ENCODE measurements at regions not wholly inside any gene's neighbourhood (a gene's known extent, or its start where the extent isn't known, plus 50 kb on each side); places are given as distances from the start of the nearest gene placed in this dataset.

DNA sequence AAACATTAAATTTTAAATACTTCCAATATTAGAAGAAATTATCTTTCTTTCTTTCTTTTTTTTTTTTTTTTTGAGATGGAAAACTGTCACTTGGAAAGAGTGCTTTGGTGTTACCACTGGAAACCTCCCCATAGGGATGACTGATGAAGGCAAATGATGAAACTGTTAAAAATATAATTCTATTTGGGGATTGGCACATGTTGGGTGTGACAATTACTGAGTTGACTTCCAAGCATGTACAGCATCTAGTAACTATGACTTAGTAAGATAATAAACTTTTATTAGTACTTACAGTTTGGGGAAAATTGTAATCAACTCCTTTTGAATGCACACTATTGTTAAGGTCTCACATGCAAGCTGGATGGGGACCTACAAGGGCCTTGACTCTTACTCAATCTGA is 592.5 kb downstream of the KCTD12 start:
- DNase-seq, result no peak
- Histone ChIP-seq H3K4me2 (ENCODE audit: low read depth, low read length) (no peak overlapping the region), H4K20me1 (ENCODE audit: insufficient read depth, low read length) (no peaks in the 10 kb centered on the region), H3K9me2 (replicated peaks; ENCODE audit: insufficient read depth, low read length) (no peaks in the 10 kb centered on the region), H3K27me3 (replicated peaks; ENCODE audit: insufficient read depth, low read length) (no peaks in the 10 kb centered on the region), H3K27ac (ENCODE audit: low read length) (no peak overlapping the region), H3F3A (ENCODE audit: insufficient read depth, low read length) (no peaks in the 10 kb centered on the region), H3K4me1 (ENCODE audit: low read length) (no peaks in the 10 kb centered on the region), H2AFZ (ENCODE audit: low read length) (no peak overlapping the region), H3K9ac (ENCODE audit: low read length) (no peak overlapping the region), H3K79me2 (ENCODE audit: low read length) (no peaks in the 10 kb centered on the region), H3K4me3 (ENCODE audit: low read length) (no peak overlapping the region), H3K9me3 (replicated peaks; ENCODE audit: insufficient read depth, low read length) (no peaks in the 10 kb centered on the region), H3K36me3 (replicated peaks; ENCODE audit: insufficient read depth, low read length) (no peaks in the 10 kb centered on the region)
- no peak for TF ChIP-seq EZH2phosphoT487 (IDR thresholded peaks at IDR 0.05; ENCODE audit: low read length)
- TF ChIP-seq EZH2 (optimal IDR thresholded peaks at IDR 0.05; ENCODE audit: low read depth, low read length), result no peak
- TF ChIP-seq, protein P1, sequence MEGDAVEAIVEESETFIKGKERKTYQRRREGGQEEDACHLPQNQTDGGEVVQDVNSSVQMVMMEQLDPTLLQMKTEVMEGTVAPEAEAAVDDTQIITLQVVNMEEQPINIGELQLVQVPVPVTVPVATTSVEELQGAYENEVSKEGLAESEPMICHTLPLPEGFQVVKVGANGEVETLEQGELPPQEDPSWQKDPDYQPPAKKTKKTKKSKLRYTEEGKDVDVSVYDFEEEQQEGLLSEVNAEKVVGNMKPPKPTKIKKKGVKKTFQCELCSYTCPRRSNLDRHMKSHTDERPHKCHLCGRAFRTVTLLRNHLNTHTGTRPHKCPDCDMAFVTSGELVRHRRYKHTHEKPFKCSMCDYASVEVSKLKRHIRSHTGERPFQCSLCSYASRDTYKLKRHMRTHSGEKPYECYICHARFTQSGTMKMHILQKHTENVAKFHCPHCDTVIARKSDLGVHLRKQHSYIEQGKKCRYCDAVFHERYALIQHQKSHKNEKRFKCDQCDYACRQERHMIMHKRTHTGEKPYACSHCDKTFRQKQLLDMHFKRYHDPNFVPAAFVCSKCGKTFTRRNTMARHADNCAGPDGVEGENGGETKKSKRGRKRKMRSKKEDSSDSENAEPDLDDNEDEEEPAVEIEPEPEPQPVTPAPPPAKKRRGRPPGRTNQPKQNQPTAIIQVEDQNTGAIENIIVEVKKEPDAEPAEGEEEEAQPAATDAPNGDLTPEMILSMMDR (IDR thresholded peaks at IDR 0.05; ENCODE audit: low read length), result no peak

GRCh38 chr13:76293346-76293745 is 592.9 kb downstream of the KCTD12 start:
- no peaks in the 10 kb centered on the region for H3K36me3 ChIP-seq (replicated peaks; ENCODE audit: insufficient read depth, low read length)
- H3K4me3 ChIP-seq (ENCODE audit: low read length), result no peak overlapping the region
- H3K4me1 ChIP-seq (ENCODE audit: low read length), result no peaks in the 10 kb centered on the region
- TF ChIP-seq, protein P1 (IDR thresholded peaks at IDR 0.05; ENCODE audit: low read length), result no peak
- no peak for TF ChIP-seq EZH2phosphoT487 (IDR thresholded peaks at IDR 0.05; ENCODE audit: low read length)
- no peak for TF ChIP-seq EZH2 (optimal IDR thresholded peaks at IDR 0.05; ENCODE audit: low read depth, low read length)
- no peaks in the 10 kb centered on the region for H3K9me3 ChIP-seq (replicated peaks; ENCODE audit: insufficient read depth, low read length)
- no peak overlapping the region for H3K27ac ChIP-seq (ENCODE audit: low read length)
- no peak overlapping the region for H3K9ac ChIP-seq (ENCODE audit: low read length)
- H3K4me2 ChIP-seq (ENCODE audit: low read depth, low read length), result no peak overlapping the region
- H3K79me2 ChIP-seq (ENCODE audit: low read length), result no peaks in the 10 kb centered on the region
- H4K20me1 ChIP-seq (ENCODE audit: insufficient read depth, low read length), result no peaks in the 10 kb centered on the region
- H2AFZ ChIP-seq (ENCODE audit: low read length), result no peak overlapping the region
- no peaks in the 10 kb centered on the region for H3K9me2 ChIP-seq (replicated peaks; ENCODE audit: insufficient read depth, low read length)
- H3K27me3 ChIP-seq (replicated peaks; ENCODE audit: insufficient read depth, low read length), result no peaks in the 10 kb centered on the region
- DNase-seq, result no peak
- no peaks in the 10 kb centered on the region for H3F3A ChIP-seq (ENCODE audit: insufficient read depth, low read length)

DNA sequence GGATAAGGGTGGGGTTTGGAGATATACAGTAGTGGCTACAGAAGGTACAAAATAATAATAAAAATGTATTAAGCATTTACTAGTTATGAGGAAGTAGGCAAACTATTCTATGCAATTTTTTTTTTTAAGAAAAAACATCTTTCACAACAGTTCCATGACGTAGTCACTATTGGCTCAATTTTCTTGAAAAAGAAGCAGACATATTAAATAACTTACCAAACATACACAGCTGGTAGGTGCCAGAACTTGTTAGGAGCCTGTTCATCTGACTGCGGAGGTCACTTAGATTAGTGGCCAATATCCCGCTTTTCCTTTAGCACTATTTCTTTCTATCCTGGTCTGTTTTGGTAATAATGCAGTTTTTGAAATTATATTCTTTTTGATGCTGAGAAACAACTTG is 593.5 kb downstream of the KCTD12 start:
- no peaks in the 10 kb centered on the region for H3K36me3 ChIP-seq (replicated peaks; ENCODE audit: insufficient read depth, low read length)
- no peaks in the 10 kb centered on the region for H3K9me3 ChIP-seq (replicated peaks; ENCODE audit: insufficient read depth, low read length)
- H3K4me1 ChIP-seq (ENCODE audit: low read length), result no peaks in the 10 kb centered on the region
- H3K27ac ChIP-seq (ENCODE audit: low read length), result no peak overlapping the region
- H3K9ac ChIP-seq (ENCODE audit: low read length), result no peak overlapping the region
- no peak overlapping the region for H3K4me3 ChIP-seq (ENCODE audit: low read length)
- DNase-seq, result no peak
- H3K27me3 ChIP-seq (replicated peaks; ENCODE audit: insufficient read depth, low read length), result no peaks in the 10 kb centered on the region
- H4K20me1 ChIP-seq (ENCODE audit: insufficient read depth, low read length), result no peaks in the 10 kb centered on the region
- TF ChIP-seq, protein P1 (IDR thresholded peaks at IDR 0.05; ENCODE audit: low read length), result no peak
- TF ChIP-seq EZH2phosphoT487 (IDR thresholded peaks at IDR 0.05; ENCODE audit: low read length) (no peak), EZH2 (optimal IDR thresholded peaks at IDR 0.05; ENCODE audit: low read depth, low read length) (no peak)
- no peaks in the 10 kb centered on the region for H3K9me2 ChIP-seq (replicated peaks; ENCODE audit: insufficient read depth, low read length)
- H3K4me2 ChIP-seq (ENCODE audit: low read depth, low read length), result no peak overlapping the region
- no peak overlapping the region for H2AFZ ChIP-seq (ENCODE audit: low read length)
- H3F3A ChIP-seq (ENCODE audit: insufficient read depth, low read length), result no peaks in the 10 kb centered on the region
- no peaks in the 10 kb centered on the region for H3K79me2 ChIP-seq (ENCODE audit: low read length)

All from MM.1S (cell line).